Subcutaneous abdominal adipose tissue (tissue), 5 donors: ENCODE measurements at regions not wholly inside any gene's neighbourhood (a gene's known extent, or its start where the extent isn't known, plus 50 kb on each side); places are given as distances from the start of the nearest gene placed in this dataset.

ENCODE experiments used
- H3K27ac ChIP-seq: one replicate; pipeline ENCODE4 v1.7.0; 2013; ENCODE audit warnings: low read depth, mild to moderate bottlenecking, inconsistent platforms, low read length, moderate library complexity
- H3K27me3 ChIP-seq, 5 donors: one replicate each; pipeline ENCODE4 v1.7.0; 2013; ENCODE audit warnings: low read length in 5 of 5, inconsistent platforms in 1 of 5; ENCODE audit not compliant: control insufficient read depth in 5 of 5, insufficient read depth in 4 of 5
- H3K36me3 ChIP-seq, 5 donors: one replicate each; pipeline ENCODE4 v1.7.0; 2013; ENCODE audit warnings: low read length in 5 of 5; ENCODE audit not compliant: control insufficient read depth in 5 of 5, insufficient read depth in 5 of 5
- H3K4me1 ChIP-seq, 5 donors: one replicate each; pipeline ENCODE4 v1.7.0; 2013; ENCODE audit warnings: low read length in 5 of 5, mild to moderate bottlenecking in 3 of 5, moderate library complexity in 1 of 5; ENCODE audit not compliant: control insufficient read depth in 5 of 5, insufficient read depth in 5 of 5
- H3K4me3 ChIP-seq, 5 donors: one replicate each; pipeline ENCODE4 v1.7.0; 2013; ENCODE audit warnings: low read length in 5 of 5, low read depth in 1 of 5
- H3K9ac ChIP-seq, 5 donors: one replicate each; pipeline ENCODE4 v1.7.0; 2013; ENCODE audit warnings: low read length in 5 of 5, mild to moderate bottlenecking in 4 of 5, moderate library complexity in 3 of 5
- H3K9me3 ChIP-seq, 5 donors: one replicate each; pipeline ENCODE4 v1.7.0; 2013; ENCODE audit warnings: low read length in 5 of 5; ENCODE audit not compliant: control insufficient read depth in 5 of 5
- donor health status: healthy.
- donor health status: healthy.
- donor health status: healthy.
- donor health status: healthy.
- donor health status: healthy.

DNA sequence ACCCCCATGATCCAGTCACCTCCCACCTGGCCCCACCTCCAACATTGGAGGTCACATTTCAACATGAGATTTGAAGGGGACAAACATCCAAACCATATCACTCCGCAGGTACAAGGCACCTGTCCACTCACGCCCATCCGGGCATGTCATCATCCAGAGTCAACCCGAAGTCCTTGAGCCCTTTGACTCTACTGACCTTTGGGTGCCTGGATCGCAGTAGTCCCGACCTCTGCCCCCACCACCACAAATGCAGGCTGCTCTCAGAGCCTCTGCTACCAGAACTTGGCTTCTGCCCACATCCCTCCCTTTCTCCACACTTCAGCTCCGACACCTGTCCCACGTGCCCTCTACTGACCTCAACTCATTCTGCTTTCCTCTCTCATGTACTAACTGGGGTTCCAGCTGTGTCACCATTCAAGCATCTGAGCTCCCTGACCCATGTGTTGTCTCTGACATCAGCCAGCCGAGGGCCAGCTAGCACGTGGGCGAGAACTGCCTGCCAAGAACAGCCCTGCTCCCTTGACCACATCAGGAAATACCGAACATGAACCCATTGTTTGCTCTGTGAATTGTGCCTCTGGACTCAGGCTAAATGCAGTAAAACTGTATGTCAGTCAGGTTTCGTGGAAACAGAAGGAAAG is 498.3 kb upstream of the SULF2 start:
- H3K9me3 ChIP-seq, result no peaks in the 10 kb centered on the region
- H3K36me3 ChIP-seq, result no peaks in the 10 kb centered on the region
- no peak overlapping the region for H3K4me3 ChIP-seq
- H3K4me1 ChIP-seq, result peaks cover 0 to 41% (median 3%) of the 10 kb centered on the region in 5 donors
- no peak overlapping the region for H3K9ac ChIP-seq
- peaks cover 0 to 7% (median 6%) of the 10 kb centered on the region in 5 donors for H3K27me3 ChIP-seq
- no peak overlapping the region for H3K27ac ChIP-seq

DNA sequence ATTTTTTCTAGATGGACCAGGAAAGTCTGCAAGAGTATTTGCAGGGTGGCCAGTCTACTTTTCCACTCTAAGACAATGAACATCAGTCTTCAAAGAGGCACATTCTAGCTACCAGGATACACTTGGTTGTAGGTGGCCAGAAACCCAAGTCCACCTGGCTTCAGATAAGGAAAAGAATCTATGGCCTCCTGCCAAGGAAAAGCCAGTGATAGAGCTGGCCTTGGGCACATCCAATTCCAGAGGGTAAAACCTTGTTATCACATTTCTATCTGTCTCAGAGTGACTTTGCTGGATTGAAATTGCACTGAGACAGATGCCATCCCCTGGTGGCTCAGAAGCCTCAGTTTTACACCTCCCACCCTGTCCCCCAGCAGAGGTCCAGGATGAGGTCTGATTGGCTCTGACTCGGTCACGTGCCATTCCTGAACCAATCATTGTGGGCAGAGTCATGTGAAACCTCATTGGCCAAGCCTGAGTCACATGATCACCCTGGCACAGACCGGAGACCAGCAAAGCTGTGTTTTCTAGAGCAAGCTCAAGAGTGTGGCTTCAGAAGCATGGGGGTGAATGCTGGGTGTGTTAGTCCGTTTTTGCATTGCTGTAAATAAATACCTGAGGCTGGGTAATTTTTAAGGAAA is 497.4 kb upstream of the SULF2 start:
- no peak overlapping the region for H3K9ac ChIP-seq
- H3K4me1 ChIP-seq, result peaks cover 0 to 44% (median 3%) of the 10 kb centered on the region in 5 donors
- no peaks in the 10 kb centered on the region for H3K36me3 ChIP-seq
- H3K4me3 ChIP-seq, result no peak overlapping the region
- peaks cover 0 to 7% (median 4%) of the 10 kb centered on the region in 5 donors for H3K27me3 ChIP-seq
- no peak overlapping the region for H3K27ac ChIP-seq
- no peaks in the 10 kb centered on the region for H3K9me3 ChIP-seq

DNA sequence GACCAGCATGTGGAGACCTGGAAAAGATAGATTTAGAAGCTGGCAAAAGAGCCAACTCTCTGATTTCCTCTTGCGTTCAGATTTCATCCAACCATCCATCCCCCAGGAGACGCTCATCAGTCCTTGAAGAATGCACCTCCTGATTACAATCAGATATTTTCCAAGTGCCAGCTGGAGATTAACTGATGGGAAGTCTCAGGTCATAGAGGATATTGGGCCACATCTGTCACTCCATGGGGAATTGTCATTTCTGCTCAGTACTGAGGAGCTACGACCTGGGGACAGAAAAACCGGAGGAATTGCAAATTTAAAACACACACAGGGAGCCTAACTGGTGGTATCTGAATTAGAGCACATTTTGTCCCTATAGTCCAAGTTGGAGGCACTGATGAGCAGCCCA is 496.2 kb upstream of the SULF2 start:
- no peaks in the 10 kb centered on the region for H3K9me3 ChIP-seq
- no peak overlapping the region for H3K9ac ChIP-seq
- H3K36me3 ChIP-seq, result no peaks in the 10 kb centered on the region

DNA sequence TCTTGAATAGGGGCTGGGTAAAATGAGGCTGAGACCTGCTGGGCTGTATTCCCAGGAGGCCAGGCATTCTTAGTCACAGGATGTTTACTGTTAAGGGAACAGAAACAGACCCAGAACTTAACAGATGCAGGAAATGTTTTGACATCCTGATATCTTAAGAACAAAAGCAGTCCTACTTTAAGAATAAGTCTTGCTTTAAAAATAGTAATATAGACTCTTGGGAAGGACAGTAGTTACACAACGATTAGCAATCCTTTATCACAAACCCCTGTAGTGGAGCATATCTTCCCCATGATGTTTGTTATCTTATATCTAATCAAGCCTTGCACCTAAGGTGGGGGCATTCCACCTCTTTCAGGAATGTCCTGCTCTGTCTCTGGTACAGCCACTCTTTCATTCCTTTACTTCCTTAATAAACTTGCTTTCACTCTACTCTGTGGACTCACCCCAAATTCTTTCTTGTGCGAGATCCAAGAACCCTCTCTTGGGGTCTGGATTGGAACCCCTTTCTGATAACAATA is 493.7 kb upstream of the SULF2 start:
- Histone ChIP-seq H3K36me3 (no peaks in the 10 kb centered on the region), H3K27me3 (peaks cover 0 to 7% (median 4%) of the 10 kb centered on the region in 5 donors), H3K4me1 (peaks cover 0 to 53% (median 4%) of the 10 kb centered on the region in 5 donors), H3K27ac (no peak overlapping the region), H3K4me3 (no peak overlapping the region), H3K9me3 (no peaks in the 10 kb centered on the region), H3K9ac (no peak overlapping the region)

More for the DNA sequence above, 496.2 kb upstream of the SULF2 start:
- H3K4me1 ChIP-seq, result peaks cover 0 to 39% (median 3%) of the 10 kb centered on the region in 5 donors
- H3K27me3 ChIP-seq, result peaks cover 0 to 7% (median 4%) of the 10 kb centered on the region in 5 donors
- no peak overlapping the region for H3K27ac ChIP-seq
- H3K4me3 ChIP-seq, result no peak overlapping the region

DNA sequence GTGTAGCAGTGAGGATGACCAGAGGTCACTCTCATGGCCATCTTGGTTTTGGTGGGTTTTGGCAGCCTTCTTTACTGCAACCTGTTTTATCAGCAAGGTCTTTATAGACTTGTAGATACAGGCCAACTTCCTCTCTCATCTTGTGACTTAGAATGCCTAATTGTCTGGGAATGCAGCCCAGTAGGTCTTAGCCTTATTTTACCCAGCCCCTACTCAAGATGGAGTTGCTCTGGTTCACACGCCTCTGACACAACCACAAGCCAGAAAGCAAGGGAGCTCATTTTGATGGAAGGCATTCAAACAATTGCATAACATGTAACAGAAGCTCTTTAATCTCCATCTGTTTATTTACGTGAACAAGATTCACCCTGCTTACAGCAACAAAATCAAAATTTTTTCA is 492.0 kb upstream of the SULF2 start:
- Histone ChIP-seq H3K27me3 (peaks cover 0 to 3% (median 0%) of the 10 kb centered on the region in 5 donors), H3K9me3 (no peaks in the 10 kb centered on the region), H3K27ac (no peak overlapping the region), H3K4me3 (no peak overlapping the region), H3K4me1 (peaks cover 0 to 46% (median 4%) of the 10 kb centered on the region in 5 donors), H3K9ac (no peak overlapping the region), H3K36me3 (no peaks in the 10 kb centered on the region)

DNA sequence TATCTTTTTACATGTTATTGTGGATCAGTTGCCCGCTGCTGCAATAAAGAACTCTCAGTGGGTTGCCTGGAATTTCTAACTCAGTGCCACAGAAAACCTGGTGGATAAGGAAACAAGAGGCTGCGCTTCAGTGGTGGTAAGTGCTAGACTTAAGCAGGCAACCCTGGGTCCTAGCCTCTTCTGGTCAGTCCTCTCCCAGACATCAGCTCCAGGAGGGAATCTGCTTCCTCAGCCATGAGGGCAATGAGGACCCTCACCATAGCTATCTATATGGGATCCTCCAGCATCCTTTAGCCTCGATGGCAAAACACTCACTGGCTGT is 490.7 kb upstream of the SULF2 start:
- Histone ChIP-seq H3K27me3 (peaks cover 0 to 9% (median 0%) of the 10 kb centered on the region in 5 donors), H3K4me1 (peaks cover 0 to 41% (median 4%) of the 10 kb centered on the region in 5 donors), H3K36me3 (no peaks in the 10 kb centered on the region), H3K9me3 (no peaks in the 10 kb centered on the region), H3K4me3 (no peak overlapping the region), H3K27ac (no peak overlapping the region), H3K9ac (no peak overlapping the region)

DNA sequence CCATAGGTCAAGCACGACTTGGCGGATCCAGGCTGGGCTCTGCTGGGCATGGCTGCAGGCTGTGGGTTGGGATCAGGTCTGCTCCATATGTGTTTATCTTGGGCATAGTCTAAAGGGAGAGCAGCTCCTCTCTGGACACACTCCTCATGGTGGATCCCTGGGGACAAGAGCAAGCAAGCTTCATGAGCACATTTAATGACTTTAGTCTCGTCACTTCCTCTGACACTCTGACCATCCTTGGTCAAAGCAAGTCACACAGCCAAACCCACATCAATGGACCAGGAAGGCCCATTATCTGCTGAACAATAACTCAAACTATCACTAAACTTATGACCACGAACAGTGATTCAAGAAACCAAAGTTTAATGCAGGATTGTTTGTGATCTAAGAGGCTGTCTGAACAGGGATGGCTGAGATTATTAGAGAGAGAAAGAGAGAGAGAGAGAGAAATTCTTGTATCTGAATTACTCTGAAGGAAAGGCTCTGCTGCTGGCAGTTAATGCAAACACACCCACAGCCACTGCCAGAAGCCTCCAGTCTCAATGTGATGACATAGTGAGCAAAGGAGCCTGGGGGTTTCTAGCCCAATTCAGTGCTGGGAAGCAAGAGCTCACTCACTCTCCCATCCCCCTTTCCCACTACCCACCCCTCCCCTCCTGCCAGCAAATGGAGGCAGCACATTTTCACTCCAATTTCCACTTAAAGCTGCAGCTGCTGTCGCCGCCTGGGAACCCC is 490.2 kb upstream of the SULF2 start:
- peaks cover 0 to 41% (median 4%) of the 10 kb centered on the region in 5 donors for H3K4me1 ChIP-seq
- H3K4me3 ChIP-seq, result no peak overlapping the region
- no peaks in the 10 kb centered on the region for H3K9me3 ChIP-seq
- no peaks in the 10 kb centered on the region for H3K36me3 ChIP-seq
- H3K9ac ChIP-seq, result no peak overlapping the region
- H3K27me3 ChIP-seq, result peaks cover 0 to 9% (median 0%) of the 10 kb centered on the region in 5 donors
- H3K27ac ChIP-seq, result no peak overlapping the region

DNA sequence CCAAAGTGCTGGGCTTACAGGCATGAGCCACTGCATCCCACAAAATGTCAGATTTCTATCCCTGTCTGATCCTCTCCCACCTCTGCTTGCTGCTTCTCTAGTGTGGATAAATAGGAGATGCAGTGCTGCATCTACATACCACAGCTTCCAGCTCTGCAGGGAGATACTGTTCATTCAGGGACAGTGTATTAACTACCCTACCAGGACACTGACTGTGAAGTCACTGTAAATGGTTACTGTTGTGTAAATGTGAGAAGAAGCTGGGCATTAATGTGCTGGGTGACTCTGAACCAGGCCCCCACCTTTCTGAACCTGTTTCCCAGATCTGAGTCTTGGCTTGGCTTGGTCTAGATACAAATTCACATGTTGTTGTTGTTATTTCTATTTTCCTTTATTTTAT is 488.6 kb upstream of the SULF2 start:
- Histone ChIP-seq H3K27me3 (peaks cover 0 to 9% (median 0%) of the 10 kb centered on the region in 5 donors), H3K4me3 (no peak overlapping the region), H3K9me3 (no peaks in the 10 kb centered on the region), H3K9ac (no peak overlapping the region), H3K36me3 (no peaks in the 10 kb centered on the region), H3K4me1 (peaks cover 0 to 32% (median 4%) of the 10 kb centered on the region in 5 donors), H3K27ac (no peak overlapping the region)

DNA sequence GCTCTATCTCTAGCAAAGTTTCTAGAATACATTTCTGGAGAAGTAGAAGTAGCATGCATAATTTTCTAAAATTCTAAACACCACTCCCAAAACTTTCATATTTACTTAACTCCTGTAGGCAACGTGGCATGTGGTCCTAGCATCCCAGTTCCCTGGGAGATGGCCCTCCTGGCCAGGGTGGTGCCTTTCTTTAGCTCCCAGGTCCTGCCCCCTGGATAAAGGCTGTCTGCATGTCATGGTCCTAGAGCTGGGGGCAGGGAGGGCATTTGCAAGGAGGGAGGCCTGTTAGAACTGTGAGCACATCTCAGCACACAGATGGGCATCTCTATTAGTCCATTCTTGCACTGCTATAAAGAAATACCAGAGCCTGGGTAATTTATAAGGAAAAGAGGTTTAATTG is 485.6 kb upstream of the SULF2 start:
- H3K36me3 ChIP-seq, result no peaks in the 10 kb centered on the region
- H3K9ac ChIP-seq, result no peak overlapping the region
- peaks cover 0 to 4% (median 0%) of the 10 kb centered on the region in 5 donors for H3K9me3 ChIP-seq
- peaks cover 0 to 14% (median 0%) of the 10 kb centered on the region in 5 donors for H3K4me1 ChIP-seq
- H3K4me3 ChIP-seq, result no peak overlapping the region
- peaks cover 0 to 12% (median 0%) of the 10 kb centered on the region in 5 donors for H3K27me3 ChIP-seq
- H3K27ac ChIP-seq, result no peak overlapping the region
